GM12892 (cell line): ENCODE measurements at regions not wholly inside any gene's neighbourhood (a gene's known extent, or its start where the extent isn't known, plus 50 kb on each side); places are given as distances from the start of the nearest gene placed in this dataset.

Experiments used
- POLR2A ChIP-seq: IDR thresholded peaks from 2 replicates; pipeline ENCODE4 v1.6.1; 2011; ENCODE audit warnings: low read depth, low read length, control low read depth
- POLR2AphosphoS5 ChIP-seq: IDR thresholded peaks from 2 replicates; pipeline ENCODE4 v1.6.1; 2011; ENCODE audit warnings: low read depth, low read length, control low read depth

GRCh38 chrX:97968376-97969163 lies 1084.9 kb downstream of the RPA4 start:
- TF ChIP-seq POLR2AphosphoS5 (no peak), POLR2A (no peak)
